ENCODE measurements at regions not wholly inside any gene's neighbourhood (a gene's known extent, or its start where the extent isn't known, plus 50 kb on each side); places are given as distances from the start of the nearest gene placed in this dataset.

GRCh38 chr13:22064854-22065620 lies 394.2 kb downstream of the FGF9 start:
- Histone ChIP-seq H3K4me1 (peaks cover 0 to 15% (median 0%) of the 10 kb centered on the region in 12 donors), H3K36me3 (no peaks in the 10 kb centered on the region), H3K4me3 (no peak overlapping the region), H3K27me3 (no peaks in the 10 kb centered on the region), H3K27ac (no peak overlapping the region), H3K9me3 (no peaks in the 10 kb centered on the region)
- no peak for ATAC-seq
- 43 to 52% (median 46%) methylated on average over 13 of the region's 13 CpGs for WGBS, 4 donors
- TF ChIP-seq CTCF (IDR thresholded peaks at IDR 0.05) (no peak), POLR2A (IDR thresholded peaks at IDR 0.05) (no peak)
- intact Hi-C loops (cut with DNase I): no loop called here
- no peak for DNase-seq

DNA sequence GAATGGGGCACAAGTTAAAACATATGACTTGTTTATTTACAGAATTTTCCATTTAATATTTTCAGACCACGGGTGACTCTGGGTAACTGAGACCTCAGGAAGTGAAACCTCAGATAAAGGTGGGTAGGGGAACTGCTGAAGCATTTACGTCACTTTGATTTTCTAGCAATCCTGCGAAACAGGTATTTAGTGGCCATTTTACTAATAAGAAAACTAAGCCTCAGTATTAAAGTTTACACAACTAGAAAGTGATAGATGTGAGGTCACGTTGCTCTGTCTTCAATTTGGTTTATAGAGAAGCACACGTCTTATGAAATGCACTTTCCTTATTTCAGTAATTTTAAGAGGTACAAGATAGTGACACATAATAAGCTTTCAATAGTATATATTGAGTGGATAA lies 402.8 kb downstream of the FGF9 start:
- TF ChIP-seq CTCF (IDR thresholded peaks at IDR 0.05): no peak
- TF ChIP-seq POLR2A (IDR thresholded peaks at IDR 0.05): no peak
- Histone ChIP-seq H3K27me3 (no peaks in the 10 kb centered on the region), H3K4me1 (no peaks in the 10 kb centered on the region), H3K27ac (no peak overlapping the region), H3K36me3 (no peaks in the 10 kb centered on the region), H3K4me3 (no peak overlapping the region), H3K9me3 (peaks cover 0 to 5% (median 0%) of the 10 kb centered on the region in 12 donors)
- intact Hi-C loops (cut with DNase I): no loop called here
- ATAC-seq (no peak), DNase-seq (no peak)
- WGBS, 4 donors: 65 to 69% (median 68%) methylated on average over 5 of the region's 5 CpGs

DNA sequence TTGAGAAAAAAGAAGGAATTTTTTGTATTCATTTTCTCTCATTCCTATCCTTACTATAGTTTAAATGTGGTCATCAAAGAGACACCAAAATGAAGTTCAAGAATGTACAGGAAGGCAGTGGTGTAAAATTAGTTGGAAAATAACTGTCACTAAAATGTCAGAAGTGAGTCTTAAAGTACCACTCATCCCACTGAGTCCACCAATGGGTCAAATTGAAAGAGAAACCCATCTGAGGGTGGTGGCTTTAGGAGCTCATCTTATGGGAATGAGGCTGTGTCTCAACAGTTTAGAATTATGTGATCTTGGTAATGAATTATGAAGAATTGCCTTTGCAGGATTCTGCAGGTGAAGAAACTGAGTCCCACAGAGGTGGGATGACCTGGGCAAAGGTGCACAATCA lies 403.5 kb downstream of the FGF9 start:
- TF ChIP-seq CTCF (IDR thresholded peaks at IDR 0.05) (no peak), POLR2A (IDR thresholded peaks at IDR 0.05) (no peak)
- no peak for DNase-seq
- no peak for ATAC-seq
- intact Hi-C loops (cut with DNase I): no loop called here
- H3K36me3 ChIP-seq: no peaks in the 10 kb centered on the region
- H3K4me1 ChIP-seq: no peaks in the 10 kb centered on the region
- no peak overlapping the region for H3K4me3 ChIP-seq
- H3K27ac ChIP-seq: no peak overlapping the region
- H3K9me3 ChIP-seq: peaks cover 0 to 5% (median 0%) of the 10 kb centered on the region in 12 donors
- H3K27me3 ChIP-seq: no peaks in the 10 kb centered on the region

DNA sequence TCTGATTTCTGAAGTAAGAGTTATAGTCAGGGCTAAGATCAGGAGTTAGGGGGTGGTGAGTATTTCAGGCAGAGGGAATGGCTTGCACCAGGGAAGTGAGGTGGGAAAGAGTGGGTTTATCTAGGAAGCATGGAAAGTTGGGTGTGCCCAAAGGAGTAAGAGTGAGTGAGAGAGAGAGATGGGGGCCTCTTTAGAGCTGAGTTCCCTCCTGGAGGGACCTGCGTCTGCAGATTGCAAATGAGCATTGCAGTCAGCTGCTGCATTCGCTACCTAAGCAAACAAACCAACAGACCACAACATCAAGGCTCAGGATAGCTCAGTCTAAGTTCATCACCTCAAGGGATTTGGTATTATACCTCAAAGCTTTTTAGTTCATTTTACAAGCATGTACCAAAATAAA lies 405.8 kb downstream of the FGF9 start:
- Histone ChIP-seq H3K36me3 (no peaks in the 10 kb centered on the region), H3K27ac (no peak overlapping the region), H3K4me3 (no peak overlapping the region), H3K9me3 (peaks cover 0 to 5% (median 0%) of the 10 kb centered on the region in 12 donors), H3K27me3 (no peaks in the 10 kb centered on the region), H3K4me1 (no peaks in the 10 kb centered on the region)
- no peak for ATAC-seq
- no peak for DNase-seq
- WGBS, 4 donors: 72 to 80% (median 74%) methylated on average over 2 of the region's 2 CpGs
- TF ChIP-seq POLR2A (IDR thresholded peaks at IDR 0.05) (no peak), CTCF (IDR thresholded peaks at IDR 0.05) (no peak)
- intact Hi-C loops (cut with DNase I): no loop called here
